Hepatocyte (in vitro differentiated cells): ENCODE measurements at regions not wholly inside any gene's neighbourhood (a gene's known extent, or its start where the extent isn't known, plus 50 kb on each side); places are given as distances from the start of the nearest gene placed in this dataset.

Source experiments
- EZH2 ChIP-seq: fragments of 200-600 bp; sonication (generic); IDR thresholded peaks from 2 replicates; pipeline ENCODE4 v1.6.1; 2016; ENCODE audit warnings: antibody characterized with exemption, mild to moderate bottlenecking, borderline replicate concordance
- TF ChIP-seq, protein P1 (sequence below): fragments of 200-600 bp; sonication (generic); IDR thresholded peaks from 2 replicates; pipeline ENCODE4 v1.5.1; 2016; ENCODE audit warnings: antibody characterized with exemption, mild to moderate bottlenecking; ENCODE audit not compliant: poor library complexity

DNA sequence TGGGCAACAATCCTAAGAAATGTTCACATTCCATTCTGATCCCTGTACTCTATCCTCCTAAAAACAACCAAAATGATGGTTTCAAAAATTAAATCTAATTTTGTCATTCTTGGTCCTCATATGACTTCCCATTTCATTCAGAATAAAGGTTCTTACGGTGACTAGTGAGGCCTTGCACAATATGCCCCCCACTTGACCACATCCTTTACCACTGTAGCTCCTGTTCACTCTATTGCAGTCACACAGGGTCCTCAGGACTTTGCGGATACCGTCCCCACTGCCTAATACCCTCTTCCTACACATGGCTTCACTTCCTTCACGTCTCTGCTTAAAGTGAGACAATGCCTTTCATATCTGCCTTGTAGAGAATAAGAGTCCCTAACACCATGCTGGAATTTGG, 1058.7 kb upstream of the KLHL29 start:
- TF ChIP-seq, protein P1, sequence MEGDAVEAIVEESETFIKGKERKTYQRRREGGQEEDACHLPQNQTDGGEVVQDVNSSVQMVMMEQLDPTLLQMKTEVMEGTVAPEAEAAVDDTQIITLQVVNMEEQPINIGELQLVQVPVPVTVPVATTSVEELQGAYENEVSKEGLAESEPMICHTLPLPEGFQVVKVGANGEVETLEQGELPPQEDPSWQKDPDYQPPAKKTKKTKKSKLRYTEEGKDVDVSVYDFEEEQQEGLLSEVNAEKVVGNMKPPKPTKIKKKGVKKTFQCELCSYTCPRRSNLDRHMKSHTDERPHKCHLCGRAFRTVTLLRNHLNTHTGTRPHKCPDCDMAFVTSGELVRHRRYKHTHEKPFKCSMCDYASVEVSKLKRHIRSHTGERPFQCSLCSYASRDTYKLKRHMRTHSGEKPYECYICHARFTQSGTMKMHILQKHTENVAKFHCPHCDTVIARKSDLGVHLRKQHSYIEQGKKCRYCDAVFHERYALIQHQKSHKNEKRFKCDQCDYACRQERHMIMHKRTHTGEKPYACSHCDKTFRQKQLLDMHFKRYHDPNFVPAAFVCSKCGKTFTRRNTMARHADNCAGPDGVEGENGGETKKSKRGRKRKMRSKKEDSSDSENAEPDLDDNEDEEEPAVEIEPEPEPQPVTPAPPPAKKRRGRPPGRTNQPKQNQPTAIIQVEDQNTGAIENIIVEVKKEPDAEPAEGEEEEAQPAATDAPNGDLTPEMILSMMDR, result no peak
- TF ChIP-seq EZH2, result no peak
